ENCODE measurements at regions not wholly inside any gene's neighbourhood (a gene's known extent, or its start where the extent isn't known, plus 50 kb on each side); places are given as distances from the start of the nearest gene placed in this dataset.

DNA sequence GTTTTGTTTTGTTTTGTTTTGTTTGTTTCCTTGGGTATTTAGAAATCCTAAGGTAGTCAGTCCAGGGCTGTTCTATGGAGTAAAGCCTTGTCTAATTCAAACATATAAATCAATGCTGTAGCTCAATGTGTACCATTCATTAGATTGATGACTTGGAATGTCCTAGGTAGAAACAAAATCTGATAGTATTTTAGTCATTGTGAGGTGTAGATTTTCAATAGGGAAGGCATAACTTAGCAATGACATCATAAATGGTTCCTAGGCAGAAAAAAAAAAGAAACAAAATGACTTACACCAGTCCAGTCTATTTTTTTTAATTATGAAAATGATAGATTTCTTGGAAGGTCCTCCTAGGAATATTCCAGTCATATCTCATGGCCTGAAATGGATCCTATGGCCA, 189.9 kb downstream of the SPRY2 start:
- no peak overlapping the region for H3K27ac ChIP-seq (ENCODE audit: control insufficient read depth, insufficient read depth, low read length)
- no peak for DNase-seq (ENCODE audit: low read depth, low spot score)
- no peak overlapping the region for H3K4me2 ChIP-seq (ENCODE audit: control insufficient read depth, extremely low read depth, insufficient read depth, low read depth, low read length)
- no peaks in the 10 kb centered on the region for H3K36me3 ChIP-seq (ENCODE audit: control insufficient read depth in 2 of 2, extremely low read depth in 1 of 2, insufficient read depth in 2 of 2, low read length in 2 of 2)
- no peaks in the 10 kb centered on the region for H3K9me1 ChIP-seq (ENCODE audit: control insufficient read depth, extremely low read depth, insufficient read depth, low read length)
- TF ChIP-seq, protein P1, sequence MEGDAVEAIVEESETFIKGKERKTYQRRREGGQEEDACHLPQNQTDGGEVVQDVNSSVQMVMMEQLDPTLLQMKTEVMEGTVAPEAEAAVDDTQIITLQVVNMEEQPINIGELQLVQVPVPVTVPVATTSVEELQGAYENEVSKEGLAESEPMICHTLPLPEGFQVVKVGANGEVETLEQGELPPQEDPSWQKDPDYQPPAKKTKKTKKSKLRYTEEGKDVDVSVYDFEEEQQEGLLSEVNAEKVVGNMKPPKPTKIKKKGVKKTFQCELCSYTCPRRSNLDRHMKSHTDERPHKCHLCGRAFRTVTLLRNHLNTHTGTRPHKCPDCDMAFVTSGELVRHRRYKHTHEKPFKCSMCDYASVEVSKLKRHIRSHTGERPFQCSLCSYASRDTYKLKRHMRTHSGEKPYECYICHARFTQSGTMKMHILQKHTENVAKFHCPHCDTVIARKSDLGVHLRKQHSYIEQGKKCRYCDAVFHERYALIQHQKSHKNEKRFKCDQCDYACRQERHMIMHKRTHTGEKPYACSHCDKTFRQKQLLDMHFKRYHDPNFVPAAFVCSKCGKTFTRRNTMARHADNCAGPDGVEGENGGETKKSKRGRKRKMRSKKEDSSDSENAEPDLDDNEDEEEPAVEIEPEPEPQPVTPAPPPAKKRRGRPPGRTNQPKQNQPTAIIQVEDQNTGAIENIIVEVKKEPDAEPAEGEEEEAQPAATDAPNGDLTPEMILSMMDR (optimal IDR thresholded peaks at IDR 0.05 in 1 of 3, IDR thresholded peaks at IDR 0.05 in 1 of 3, conservative IDR thresholded peaks at IDR 0.05 in 1 of 3; ENCODE audit: extremely low read depth in 1 of 3, insufficient read depth in 2 of 3, low read length in 3 of 3), result no peak
- no peak for TF ChIP-seq EZH2 (IDR thresholded peaks at IDR 0.05; ENCODE audit: low read length)
- peaks cover 5% of the 10 kb centered on the region for H3K4me1 ChIP-seq (ENCODE audit: control insufficient read depth, extremely low read depth, insufficient read depth, low read length)
- H3K79me2 ChIP-seq (ENCODE audit: control insufficient read depth, insufficient read depth, low read length), result no peaks in the 10 kb centered on the region
- no peaks in the 10 kb centered on the region for H3K27me3 ChIP-seq (ENCODE audit: control insufficient read depth, extremely low read depth, insufficient read depth, low read length)
- no peaks in the 10 kb centered on the region for H4K20me1 ChIP-seq (ENCODE audit: control insufficient read depth, extremely low read depth, insufficient read depth, low read length)
- H2AFZ ChIP-seq (ENCODE audit: control insufficient read depth, low read length), result no peak overlapping the region
- H3K9ac ChIP-seq (ENCODE audit: control insufficient read depth, extremely low read depth, insufficient read depth, low read length), result no peak overlapping the region
- H3K4me3 ChIP-seq (ENCODE audit: control insufficient read depth in 2 of 3, extremely low read depth in 1 of 3, insufficient read depth in 2 of 3, low read depth in 1 of 3, low read length in 3 of 3), result no peak overlapping the region
- H3K9me3 ChIP-seq (ENCODE audit: control insufficient read depth, low read depth, low read length), result no peaks in the 10 kb centered on the region
- no peak for FAIRE-seq
- dilution Hi-C loops (cut with MboI; ENCODE audit: extremely low pct_ligation_motif_present, low sequenced_read_pairs), result no loop called here

DNA sequence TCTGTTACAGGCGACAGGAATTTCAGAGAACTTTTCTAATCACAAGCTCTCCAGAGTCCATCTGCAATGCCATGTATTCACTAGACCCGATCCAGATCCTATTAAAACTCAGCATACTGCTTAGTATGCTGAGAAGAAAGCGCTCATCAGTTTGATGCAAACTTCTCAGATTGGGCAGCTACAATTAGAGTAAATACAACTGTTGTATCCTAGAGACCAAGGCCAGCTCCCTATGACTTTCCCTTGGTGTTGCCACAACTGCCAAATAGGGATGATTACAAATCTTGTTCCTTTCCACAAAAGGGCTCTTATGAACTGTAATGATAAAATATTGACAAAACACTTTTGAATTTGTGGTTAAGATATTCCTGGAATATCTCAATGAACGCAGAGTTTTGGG, 191.2 kb downstream of the SPRY2 start:
- dilution Hi-C loops (cut with MboI; ENCODE audit: extremely low pct_ligation_motif_present, low sequenced_read_pairs), result no loop called here
- Histone ChIP-seq H3K36me3 (ENCODE audit: control insufficient read depth in 2 of 2, extremely low read depth in 1 of 2, insufficient read depth in 2 of 2, low read length in 2 of 2) (no peaks in the 10 kb centered on the region), H3K4me3 (ENCODE audit: control insufficient read depth in 2 of 3, extremely low read depth in 1 of 3, insufficient read depth in 2 of 3, low read depth in 1 of 3, low read length in 3 of 3) (no peak overlapping the region), H3K4me1 (ENCODE audit: control insufficient read depth, extremely low read depth, insufficient read depth, low read length) (peaks cover 5% of the 10 kb centered on the region), H3K27me3 (ENCODE audit: control insufficient read depth, extremely low read depth, insufficient read depth, low read length) (no peaks in the 10 kb centered on the region), H3K9me3 (ENCODE audit: control insufficient read depth, low read depth, low read length) (no peaks in the 10 kb centered on the region), H3K9ac (ENCODE audit: control insufficient read depth, extremely low read depth, insufficient read depth, low read length) (no peak overlapping the region), H3K27ac (ENCODE audit: control insufficient read depth, insufficient read depth, low read length) (no peak overlapping the region), H3K9me1 (ENCODE audit: control insufficient read depth, extremely low read depth, insufficient read depth, low read length) (no peaks in the 10 kb centered on the region), H4K20me1 (ENCODE audit: control insufficient read depth, extremely low read depth, insufficient read depth, low read length) (no peaks in the 10 kb centered on the region), H3K79me2 (ENCODE audit: control insufficient read depth, insufficient read depth, low read length) (no peaks in the 10 kb centered on the region), H3K4me2 (ENCODE audit: control insufficient read depth, extremely low read depth, insufficient read depth, low read depth, low read length) (no peak overlapping the region), H2AFZ (ENCODE audit: control insufficient read depth, low read length) (no peak overlapping the region)
- TF ChIP-seq, protein P1 (optimal IDR thresholded peaks at IDR 0.05 in 1 of 3, IDR thresholded peaks at IDR 0.05 in 1 of 3, conservative IDR thresholded peaks at IDR 0.05 in 1 of 3; ENCODE audit: extremely low read depth in 1 of 3, insufficient read depth in 2 of 3, low read length in 3 of 3), result no peak
- no peak for TF ChIP-seq EZH2 (IDR thresholded peaks at IDR 0.05; ENCODE audit: low read length)
- FAIRE-seq (no peak), DNase-seq (ENCODE audit: low read depth, low spot score) (no peak)

All from keratinocyte (primary cell).